IPS-15b (cell line): ENCODE measurements at regions not wholly inside any gene's neighbourhood (a gene's known extent, or its start where the extent isn't known, plus 50 kb on each side); places are given as distances from the start of the nearest gene placed in this dataset.
"Not testable (repeated sequence)": the region's sequence is repeated elsewhere in the genome, so short reads cannot be mapped to it uniquely, and the experiment has no call there.

Experiments
- H3K27me3 ChIP-seq: one replicate; pipeline ENCODE4 v1.6.1; 2013; ENCODE audit warnings: low read length; ENCODE audit not compliant: control insufficient read depth, insufficient read depth
- H3K36me3 ChIP-seq: one replicate; pipeline ENCODE4 v1.6.1; 2013; ENCODE audit warnings: low read length; ENCODE audit not compliant: control insufficient read depth, insufficient read depth
- H3K4me1 ChIP-seq: one replicate; pipeline ENCODE4 v1.6.1; 2013; ENCODE audit warnings: mild to moderate bottlenecking, low read length; ENCODE audit not compliant: control insufficient read depth, insufficient read depth
- H3K4me3 ChIP-seq: one replicate; pipeline ENCODE4 v1.5.1; 2013; ENCODE audit warnings: low read depth, low read length
- H3K9ac ChIP-seq: one replicate; pipeline ENCODE4 v1.6.1; 2013; ENCODE audit warnings: low read depth, mild to moderate bottlenecking, low read length
- H3K9me3 ChIP-seq: one replicate; pipeline ENCODE4 v1.6.1; 2013; ENCODE audit warnings: mild to moderate bottlenecking, low read length; ENCODE audit not compliant: control insufficient read depth, insufficient read depth

DNA sequence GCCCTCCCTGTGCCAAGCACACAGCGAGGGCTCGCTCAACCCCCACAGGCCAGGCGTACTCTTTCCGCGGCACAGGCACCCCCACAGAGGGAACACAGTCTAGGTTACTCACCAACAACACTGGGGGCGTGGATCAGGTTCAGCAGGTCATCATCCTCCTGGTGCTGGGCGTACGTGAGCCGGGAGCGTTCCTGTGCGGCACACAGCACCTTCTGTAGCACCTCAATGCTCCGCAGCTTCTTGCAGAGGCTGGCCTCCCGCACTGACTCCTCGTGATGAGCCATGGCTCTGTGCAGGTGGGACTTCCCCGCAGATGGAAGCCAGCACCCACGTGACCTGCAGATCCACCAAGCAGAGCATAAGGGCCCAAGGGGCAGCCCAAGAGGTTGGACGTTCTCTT lies 296.8 kb downstream of the GOLGA6L6 start:
- not testable (repeated sequence) for H3K27me3 ChIP-seq, H3K4me3 ChIP-seq, H3K9ac ChIP-seq, H3K4me1 ChIP-seq, H3K36me3 ChIP-seq
- peaks cover 14% of the 10 kb centered on the region for H3K9me3 ChIP-seq

- H3K9ac ChIP-seq, H3K4me3 ChIP-seq, H3K27me3 ChIP-seq, H3K9me3 ChIP-seq, H3K36me3 ChIP-seq, H3K4me1 ChIP-seq: not testable (repeated sequence)
Observed at GRCh38 chr15:20243486-20244240, 297.9 kb downstream of the GOLGA6L6 start.

DNA sequence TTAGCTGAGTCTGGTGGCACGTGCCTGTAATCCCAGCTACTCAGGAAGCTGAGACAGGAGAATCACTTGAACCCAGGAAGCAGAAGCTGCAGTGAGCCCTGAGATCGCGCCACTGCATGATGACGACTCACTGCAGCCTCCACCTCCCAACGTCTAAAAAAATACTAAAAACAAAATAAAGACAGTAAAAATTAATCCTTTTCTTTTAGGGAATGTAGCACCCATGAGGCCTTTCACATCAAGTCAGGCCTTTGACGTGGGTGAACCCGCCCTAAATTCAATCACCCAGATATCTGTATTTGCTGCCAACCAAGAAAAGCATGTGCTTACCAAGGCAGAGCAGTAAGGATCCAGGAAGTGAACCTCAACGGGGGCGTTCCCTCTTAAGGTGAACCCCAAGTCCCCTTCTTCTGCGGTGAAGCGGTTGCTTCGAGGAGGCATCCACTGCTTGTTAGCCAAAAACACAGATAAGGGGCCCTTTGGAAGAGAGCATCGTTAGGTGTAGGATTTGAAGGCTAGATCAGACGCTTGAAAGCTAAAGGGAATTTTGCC lies 301.2 kb downstream of the GOLGA6L6 start:
- H3K4me1 ChIP-seq, H3K36me3 ChIP-seq, H3K27me3 ChIP-seq, H3K9ac ChIP-seq, H3K4me3 ChIP-seq: not testable (repeated sequence)
- H3K9me3 ChIP-seq: peaks cover 16% of the 10 kb centered on the region

DNA sequence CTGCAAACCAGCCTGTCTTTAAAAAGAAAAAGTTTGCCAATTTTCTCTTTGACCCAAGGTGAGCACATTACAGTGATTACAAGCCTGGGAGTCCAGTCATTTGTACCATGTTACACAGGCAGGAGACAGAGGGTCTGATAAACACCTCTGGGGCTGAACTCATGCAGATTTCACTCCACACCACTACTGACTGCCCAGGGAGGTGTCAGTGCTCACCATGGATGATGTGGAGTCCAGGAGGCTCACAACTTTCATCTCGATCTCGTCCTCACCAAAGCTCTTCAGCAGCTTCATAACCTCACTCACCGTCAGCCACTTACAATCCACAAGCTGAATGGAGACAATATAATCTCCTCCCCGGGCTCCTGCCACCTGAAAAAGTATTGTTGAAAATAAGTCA lies 302.4 kb downstream of the GOLGA6L6 start:
- not testable (repeated sequence) for H3K4me3 ChIP-seq, H3K27me3 ChIP-seq, H3K36me3 ChIP-seq, H3K9ac ChIP-seq, H3K4me1 ChIP-seq
- H3K9me3 ChIP-seq: peaks cover 16% of the 10 kb centered on the region

DNA sequence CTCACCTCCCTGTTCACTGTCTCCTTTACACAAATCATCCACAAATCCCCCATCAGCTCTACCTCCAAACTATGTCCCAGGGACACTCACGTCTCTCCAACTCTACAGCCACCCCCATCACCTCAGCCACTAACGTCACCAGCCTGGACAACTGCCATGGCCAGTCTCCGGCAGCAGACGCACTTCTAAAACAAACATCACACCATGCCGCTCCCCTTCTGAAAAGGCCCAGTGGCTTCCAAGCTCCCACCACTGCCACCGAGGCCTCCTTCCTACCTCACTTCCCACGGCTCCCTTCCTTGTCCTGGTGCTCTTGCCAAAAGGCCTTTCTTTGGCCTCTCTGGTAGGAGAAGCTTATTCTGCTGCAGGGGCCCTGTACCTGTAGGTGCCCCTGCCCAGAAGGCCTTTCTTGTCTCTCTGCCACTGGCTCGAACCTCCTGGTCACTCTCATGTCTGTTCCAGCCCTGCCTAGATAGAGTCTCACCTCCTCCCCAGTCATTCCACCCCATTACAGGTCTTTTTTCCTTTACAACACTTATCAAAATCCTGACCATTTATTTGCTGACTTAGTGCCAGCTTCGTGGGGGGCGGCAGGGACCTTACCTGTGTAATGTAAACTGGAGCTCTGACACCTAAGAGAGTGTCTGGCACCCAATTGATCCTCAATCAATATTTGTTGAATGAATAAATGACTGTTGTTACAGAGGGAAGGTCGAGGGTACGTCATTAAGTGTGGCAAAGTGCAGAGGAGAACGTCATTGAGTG lies 304.2 kb downstream of the GOLGA6L6 start:
- not testable (repeated sequence) for H3K4me1 ChIP-seq, H3K36me3 ChIP-seq, H3K4me3 ChIP-seq, H3K27me3 ChIP-seq, H3K9ac ChIP-seq
- peaks cover 16% of the 10 kb centered on the region for H3K9me3 ChIP-seq

DNA sequence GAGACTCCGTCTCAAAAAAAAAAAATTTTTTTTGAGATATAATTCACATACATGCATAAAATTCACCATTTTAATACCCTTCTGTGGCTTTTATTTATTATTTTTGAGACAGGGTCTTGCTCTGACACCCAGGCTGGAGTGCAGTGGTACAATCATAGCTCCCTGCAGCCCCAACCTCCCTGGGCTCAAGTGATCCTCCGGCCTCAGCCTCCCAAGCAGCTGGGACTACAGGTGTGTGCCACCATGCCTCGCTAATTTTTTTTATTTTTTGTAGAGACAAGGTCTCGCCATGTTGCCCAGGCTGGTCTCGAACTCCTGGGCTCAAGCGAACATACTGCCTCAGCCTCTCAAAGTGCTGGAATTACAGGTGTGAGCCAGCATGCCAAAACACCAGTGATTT lies 305.9 kb downstream of the GOLGA6L6 start:
- H3K4me1 ChIP-seq, H3K27me3 ChIP-seq, H3K36me3 ChIP-seq, H3K9ac ChIP-seq, H3K4me3 ChIP-seq: not testable (repeated sequence)
- H3K9me3 ChIP-seq: peaks cover 21% of the 10 kb centered on the region

GRCh38 chr15:20234006-20234540 lies 307.5 kb downstream of the GOLGA6L6 start:
- H3K4me3 ChIP-seq: not testable (repeated sequence)
- peaks cover 15% of the 10 kb centered on the region for H3K9me3 ChIP-seq

DNA sequence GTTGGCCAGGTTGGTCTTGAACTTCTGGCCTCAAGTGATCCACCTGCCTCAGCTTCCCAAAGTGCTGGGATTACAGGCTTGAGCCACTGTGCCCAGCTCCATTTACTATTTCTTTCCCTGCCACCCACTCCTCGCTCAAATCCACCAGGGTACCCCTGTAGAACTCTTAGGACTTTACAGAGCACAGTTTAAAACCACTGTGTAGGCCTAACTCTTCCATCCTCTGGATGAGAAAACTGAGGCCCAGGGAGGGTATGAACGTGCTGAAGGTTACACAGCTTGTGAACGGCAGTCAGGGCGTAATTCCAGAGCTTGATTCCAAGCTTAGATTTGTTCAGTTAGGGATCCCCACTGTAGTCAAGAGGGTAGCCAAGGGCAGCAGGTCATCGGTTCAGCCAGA lies 309.1 kb downstream of the GOLGA6L6 start:
- H3K27me3 ChIP-seq, H3K4me3 ChIP-seq, H3K36me3 ChIP-seq, H3K9ac ChIP-seq, H3K4me1 ChIP-seq: not testable (repeated sequence)
- H3K9me3 ChIP-seq: peaks cover 14% of the 10 kb centered on the region

More at GRCh38 chr15:20234006-20234540, 307.5 kb downstream of the GOLGA6L6 start:
- H3K36me3 ChIP-seq, H3K4me1 ChIP-seq, H3K9ac ChIP-seq, H3K27me3 ChIP-seq: not testable (repeated sequence)

- H3K9ac ChIP-seq, H3K4me3 ChIP-seq, H3K36me3 ChIP-seq, H3K4me1 ChIP-seq, H3K27me3 ChIP-seq: not testable (repeated sequence)
- peaks cover 19% of the 10 kb centered on the region for H3K9me3 ChIP-seq
Observed at GRCh38 chr15:20230656-20231055, 310.9 kb downstream of the GOLGA6L6 start.

DNA sequence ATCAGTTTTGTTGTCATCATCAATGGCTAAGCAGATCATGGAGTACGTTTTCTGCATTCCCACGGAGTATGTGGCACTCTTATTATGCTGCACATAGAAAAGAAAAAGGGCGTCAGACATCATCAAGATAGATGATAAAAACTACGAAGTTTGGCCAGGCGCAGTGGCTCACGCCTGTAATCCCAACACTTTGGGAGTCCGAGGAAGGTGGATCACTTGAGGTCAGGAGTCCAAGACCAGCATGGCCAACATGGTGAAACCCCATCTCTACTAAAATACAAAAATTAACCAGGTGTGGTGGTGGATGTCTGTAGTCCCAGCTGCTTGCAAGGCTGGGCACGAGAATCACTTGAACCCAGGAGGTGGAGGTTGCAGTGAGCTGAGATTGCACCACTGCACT lies 312.8 kb downstream of the GOLGA6L6 start:
- H3K36me3 ChIP-seq, H3K27me3 ChIP-seq, H3K4me3 ChIP-seq: not testable (repeated sequence)

DNA sequence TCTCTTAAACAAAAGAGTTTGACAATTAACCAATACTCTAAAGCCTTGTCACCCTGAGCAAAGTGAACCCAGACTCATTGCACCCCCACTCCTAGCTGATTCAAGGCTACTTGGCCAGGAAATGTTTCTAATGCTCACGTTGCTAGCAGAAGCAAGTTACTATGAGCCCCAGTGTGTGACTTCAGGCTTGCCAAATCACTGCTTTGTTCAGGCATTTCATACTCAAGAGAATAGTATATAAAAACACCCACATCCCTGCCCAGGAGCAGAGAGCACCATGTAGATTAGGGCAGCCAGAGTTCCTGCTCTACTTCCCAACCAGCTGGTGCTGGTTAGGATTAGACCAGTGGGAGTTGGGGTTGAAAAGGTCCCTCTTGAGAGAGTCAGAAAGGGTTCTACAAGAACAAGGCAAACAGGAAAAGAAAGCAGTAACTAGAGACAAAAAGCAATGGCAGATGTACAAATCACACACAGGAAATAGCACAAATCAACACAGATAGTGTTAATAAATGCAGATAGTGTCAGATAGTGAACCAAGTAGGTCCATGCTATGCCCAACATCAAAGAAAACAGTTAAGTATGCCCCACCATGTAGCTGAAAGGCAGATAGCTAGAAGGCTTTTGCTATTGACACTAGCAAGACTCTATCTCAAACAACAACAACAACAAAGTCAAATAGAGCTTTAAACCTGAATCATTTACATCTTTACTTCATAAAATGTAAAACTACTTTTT lies 314.3 kb downstream of the GOLGA6L6 start:
- H3K9ac ChIP-seq, H3K27me3 ChIP-seq, H3K4me1 ChIP-seq, H3K4me3 ChIP-seq, H3K36me3 ChIP-seq: not testable (repeated sequence)
- H3K9me3 ChIP-seq: peaks cover 15% of the 10 kb centered on the region

More for the DNA sequence above, 312.8 kb downstream of the GOLGA6L6 start:
- H3K9ac ChIP-seq, H3K4me1 ChIP-seq: not testable (repeated sequence)
- H3K9me3 ChIP-seq: peaks cover 19% of the 10 kb centered on the region
